ENCODE measurements at regions not wholly inside any gene's neighbourhood (a gene's known extent, or its start where the extent isn't known, plus 50 kb on each side); places are given as distances from the start of the nearest gene placed in this dataset.

DNA sequence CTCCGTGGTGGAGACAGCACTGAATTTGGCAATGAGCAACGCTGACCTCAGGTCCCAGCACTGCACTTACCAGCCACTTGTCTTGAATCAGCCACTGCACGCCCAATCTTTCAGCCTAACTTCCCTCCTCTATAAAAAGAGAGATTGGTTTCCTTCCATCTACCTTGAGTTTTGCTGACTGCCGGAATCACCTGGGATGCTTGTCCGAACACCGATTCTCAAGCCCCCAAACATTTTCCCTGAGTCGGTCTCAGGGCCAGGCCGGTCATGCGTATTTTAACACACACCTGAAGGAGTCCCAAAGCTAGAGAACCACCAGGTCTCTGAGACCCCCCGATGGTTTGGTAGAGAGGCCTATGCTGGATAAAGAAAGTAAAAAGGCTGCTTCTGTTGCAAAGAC, 131.5 kb downstream of the SPATA19 start:
- Histone ChIP-seq H3K4me1 (ENCODE audit: control insufficient read depth in 3 of 3, insufficient read depth in 3 of 3, low read length in 3 of 3) (no peaks in the 10 kb centered on the region), H3K36me3 (ENCODE audit: control insufficient read depth in 3 of 3, insufficient read depth in 3 of 3, low read length in 3 of 3) (no peaks in the 10 kb centered on the region), H3K27ac (ENCODE audit: low read depth, low read length) (no peak overlapping the region), H3K27me3 (ENCODE audit: control insufficient read depth in 3 of 3, insufficient read depth in 3 of 3, low read length in 3 of 3) (peaks cover 0 to 29% (median 12%) of the 10 kb centered on the region in 3 donors), H3K4me3 (ENCODE audit: low read length in 3 of 3) (no peak overlapping the region), H3K9me3 (ENCODE audit: control insufficient read depth in 3 of 3, low read length in 3 of 3) (peaks cover 0 to 2% (median 0%) of the 10 kb centered on the region in 3 donors), H3K9ac (ENCODE audit: low read depth in 1 of 3, low read length in 3 of 3) (no peak overlapping the region)

DNA sequence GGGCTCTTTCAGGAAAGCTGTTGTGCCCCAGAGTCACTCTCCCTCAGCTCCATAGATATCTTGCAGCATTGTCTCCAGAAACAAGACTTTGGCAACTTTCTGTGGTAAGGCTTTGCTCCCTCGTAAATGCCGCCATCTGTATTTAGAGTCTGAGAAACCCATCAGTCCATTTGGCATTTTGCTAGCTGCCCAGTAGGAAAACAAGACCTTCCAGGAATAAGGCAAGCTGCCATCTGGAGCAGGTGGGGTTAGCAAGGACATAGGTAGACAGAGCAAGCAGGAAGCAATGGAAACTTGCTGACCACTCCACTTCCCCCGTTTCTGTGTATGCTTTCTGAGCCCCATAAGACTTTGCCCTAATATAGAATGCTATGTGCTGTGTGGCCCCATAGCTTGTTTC, 131.9 kb downstream of the SPATA19 start:
- H3K9me3 ChIP-seq (ENCODE audit: control insufficient read depth in 3 of 3, low read length in 3 of 3): peaks cover 0 to 2% (median 0%) of the 10 kb centered on the region in 3 donors
- no peak overlapping the region for H3K27ac ChIP-seq (ENCODE audit: low read depth, low read length)
- no peaks in the 10 kb centered on the region for H3K36me3 ChIP-seq (ENCODE audit: control insufficient read depth in 3 of 3, insufficient read depth in 3 of 3, low read length in 3 of 3)
- H3K4me1 ChIP-seq (ENCODE audit: control insufficient read depth in 3 of 3, insufficient read depth in 3 of 3, low read length in 3 of 3): no peaks in the 10 kb centered on the region
- H3K4me3 ChIP-seq (ENCODE audit: low read length in 3 of 3): no peak overlapping the region
- H3K9ac ChIP-seq (ENCODE audit: low read depth in 1 of 3, low read length in 3 of 3): no peak overlapping the region
- H3K27me3 ChIP-seq (ENCODE audit: control insufficient read depth in 3 of 3, insufficient read depth in 3 of 3, low read length in 3 of 3): peaks cover 0 to 29% (median 12%) of the 10 kb centered on the region in 3 donors

DNA sequence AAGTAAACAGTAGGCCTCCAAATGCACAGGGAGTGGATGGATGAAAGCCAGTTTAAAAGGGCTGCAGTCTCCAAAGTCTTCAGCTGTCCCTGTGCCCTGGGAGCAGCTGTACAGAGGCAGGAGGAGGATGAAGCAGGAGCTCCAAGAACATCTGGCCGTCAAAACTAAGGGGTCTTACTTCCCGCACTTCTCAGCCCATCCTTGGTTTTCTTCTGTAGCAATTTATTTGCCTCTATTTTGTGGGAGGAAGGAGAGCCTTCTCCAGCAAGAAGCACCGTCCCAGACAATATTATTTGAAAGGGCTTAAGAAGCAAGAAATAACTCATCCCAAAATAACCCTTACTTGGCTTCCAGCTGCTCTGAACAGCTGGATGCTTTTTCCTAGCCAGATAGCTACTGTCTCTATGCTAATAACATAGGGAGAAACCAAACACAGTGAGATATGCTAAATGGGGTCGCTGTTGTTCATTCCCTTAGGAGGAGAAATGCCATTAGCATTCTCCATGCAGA, 133.2 kb downstream of the SPATA19 start:
- H3K9me3 ChIP-seq (ENCODE audit: control insufficient read depth in 3 of 3, low read length in 3 of 3): peaks cover 0 to 4% (median 2%) of the 10 kb centered on the region in 3 donors
- no peak overlapping the region for H3K27ac ChIP-seq (ENCODE audit: low read depth, low read length)
- H3K36me3 ChIP-seq (ENCODE audit: control insufficient read depth in 3 of 3, insufficient read depth in 3 of 3, low read length in 3 of 3): no peaks in the 10 kb centered on the region
- H3K4me1 ChIP-seq (ENCODE audit: control insufficient read depth in 3 of 3, insufficient read depth in 3 of 3, low read length in 3 of 3): no peaks in the 10 kb centered on the region
- H3K9ac ChIP-seq (ENCODE audit: low read depth in 1 of 3, low read length in 3 of 3): no peak overlapping the region
- peaks cover 0 to 23% (median 11%) of the 10 kb centered on the region in 3 donors for H3K27me3 ChIP-seq (ENCODE audit: control insufficient read depth in 3 of 3, insufficient read depth in 3 of 3, low read length in 3 of 3)
- no peak overlapping the region for H3K4me3 ChIP-seq (ENCODE audit: low read length in 3 of 3)

DNA sequence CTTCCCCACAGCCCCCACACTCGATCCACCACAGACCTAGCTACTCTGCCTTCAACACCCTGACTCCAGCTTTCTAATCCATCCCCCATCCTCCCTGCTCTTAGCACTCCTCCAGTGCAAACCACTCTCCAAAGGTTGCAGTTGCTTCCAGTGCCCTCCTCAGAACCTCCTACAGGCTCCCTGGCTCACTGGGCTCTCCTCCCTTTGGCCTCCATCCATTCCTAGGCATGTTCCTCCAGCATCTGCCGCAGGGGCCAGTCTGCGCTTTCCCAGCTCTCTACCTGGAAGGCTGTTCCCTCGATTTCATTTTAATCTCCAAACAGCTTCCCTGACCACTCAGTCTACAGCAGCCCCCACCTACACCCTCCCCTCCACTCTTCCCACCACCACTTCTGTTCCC, 133.8 kb downstream of the SPATA19 start:
- Histone ChIP-seq H3K4me1 (ENCODE audit: control insufficient read depth in 3 of 3, insufficient read depth in 3 of 3, low read length in 3 of 3) (no peaks in the 10 kb centered on the region), H3K27ac (ENCODE audit: low read depth, low read length) (no peak overlapping the region), H3K9me3 (ENCODE audit: control insufficient read depth in 3 of 3, low read length in 3 of 3) (peaks cover 0 to 8% (median 2%) of the 10 kb centered on the region in 3 donors), H3K36me3 (ENCODE audit: control insufficient read depth in 3 of 3, insufficient read depth in 3 of 3, low read length in 3 of 3) (no peaks in the 10 kb centered on the region), H3K9ac (ENCODE audit: low read depth in 1 of 3, low read length in 3 of 3) (no peak overlapping the region), H3K4me3 (ENCODE audit: low read length in 3 of 3) (no peak overlapping the region), H3K27me3 (ENCODE audit: control insufficient read depth in 3 of 3, insufficient read depth in 3 of 3, low read length in 3 of 3) (peaks cover 0 to 22% (median 9%) of the 10 kb centered on the region in 3 donors)

DNA sequence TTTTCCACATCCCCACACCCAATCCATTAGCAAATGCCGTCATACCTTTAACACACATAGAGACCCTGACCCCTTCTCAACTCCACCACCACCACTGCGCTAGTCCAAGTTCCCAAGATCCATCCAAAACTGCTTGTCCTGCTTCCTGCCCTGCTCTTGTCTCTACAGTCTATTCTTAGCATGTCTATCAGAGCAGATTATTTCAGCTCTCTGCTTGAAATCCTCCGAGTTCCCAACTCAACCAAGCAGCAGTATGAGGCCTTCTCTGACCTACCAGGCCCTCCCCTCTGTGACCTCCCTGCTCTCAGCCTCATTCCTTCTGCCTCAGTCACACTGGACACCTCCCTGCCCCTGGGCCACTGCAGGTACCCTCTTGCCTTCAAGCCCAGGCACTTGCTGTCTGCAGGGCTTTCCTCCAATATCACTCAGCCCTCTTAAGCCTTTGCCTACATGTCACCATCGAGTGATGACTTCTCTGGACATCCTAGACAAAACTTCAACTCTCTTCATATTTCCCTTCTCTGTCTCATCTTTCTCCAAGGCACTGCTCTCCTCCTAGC, 134.6 kb downstream of the SPATA19 start:
- Histone ChIP-seq H3K4me1 (ENCODE audit: control insufficient read depth in 3 of 3, insufficient read depth in 3 of 3, low read length in 3 of 3) (no peaks in the 10 kb centered on the region), H3K36me3 (ENCODE audit: control insufficient read depth in 3 of 3, insufficient read depth in 3 of 3, low read length in 3 of 3) (no peaks in the 10 kb centered on the region), H3K4me3 (ENCODE audit: low read length in 3 of 3) (no peak overlapping the region), H3K9me3 (ENCODE audit: control insufficient read depth in 3 of 3, low read length in 3 of 3) (peaks cover 0 to 8% (median 2%) of the 10 kb centered on the region in 3 donors), H3K27ac (ENCODE audit: low read depth, low read length) (no peak overlapping the region), H3K9ac (ENCODE audit: low read depth in 1 of 3, low read length in 3 of 3) (no peak overlapping the region), H3K27me3 (ENCODE audit: control insufficient read depth in 3 of 3, insufficient read depth in 3 of 3, low read length in 3 of 3) (peaks cover 0 to 18% (median 9%) of the 10 kb centered on the region in 3 donors)

DNA sequence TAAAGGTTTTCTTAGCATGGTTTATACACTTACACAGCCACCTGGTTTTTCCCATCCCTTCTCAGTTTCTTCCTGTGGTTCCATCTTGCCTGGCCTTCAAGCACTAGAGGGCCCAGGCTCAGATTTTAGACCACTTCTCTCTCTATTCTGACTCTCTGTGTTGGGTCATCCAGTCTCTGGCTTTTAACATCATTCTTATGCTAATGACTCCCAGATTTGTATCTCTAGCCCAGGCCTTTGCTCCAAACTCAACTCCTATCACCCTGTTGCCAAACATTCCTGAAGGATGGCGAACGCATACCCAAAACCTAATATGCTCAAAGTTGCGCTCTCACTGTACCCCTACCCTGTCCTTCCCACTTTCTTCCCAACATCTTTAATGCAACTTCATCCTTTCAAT, 135.1 kb downstream of the SPATA19 start:
- H3K36me3 ChIP-seq (ENCODE audit: control insufficient read depth in 3 of 3, insufficient read depth in 3 of 3, low read length in 3 of 3): no peaks in the 10 kb centered on the region
- no peak overlapping the region for H3K27ac ChIP-seq (ENCODE audit: low read depth, low read length)
- no peaks in the 10 kb centered on the region for H3K4me1 ChIP-seq (ENCODE audit: control insufficient read depth in 3 of 3, insufficient read depth in 3 of 3, low read length in 3 of 3)
- peaks cover 0 to 8% (median 2%) of the 10 kb centered on the region in 3 donors for H3K9me3 ChIP-seq (ENCODE audit: control insufficient read depth in 3 of 3, low read length in 3 of 3)
- H3K9ac ChIP-seq (ENCODE audit: low read depth in 1 of 3, low read length in 3 of 3): no peak overlapping the region
- H3K27me3 ChIP-seq (ENCODE audit: control insufficient read depth in 3 of 3, insufficient read depth in 3 of 3, low read length in 3 of 3): peaks cover 0 to 13% (median 4%) of the 10 kb centered on the region in 3 donors
- H3K4me3 ChIP-seq (ENCODE audit: low read length in 3 of 3): no peak overlapping the region

DNA sequence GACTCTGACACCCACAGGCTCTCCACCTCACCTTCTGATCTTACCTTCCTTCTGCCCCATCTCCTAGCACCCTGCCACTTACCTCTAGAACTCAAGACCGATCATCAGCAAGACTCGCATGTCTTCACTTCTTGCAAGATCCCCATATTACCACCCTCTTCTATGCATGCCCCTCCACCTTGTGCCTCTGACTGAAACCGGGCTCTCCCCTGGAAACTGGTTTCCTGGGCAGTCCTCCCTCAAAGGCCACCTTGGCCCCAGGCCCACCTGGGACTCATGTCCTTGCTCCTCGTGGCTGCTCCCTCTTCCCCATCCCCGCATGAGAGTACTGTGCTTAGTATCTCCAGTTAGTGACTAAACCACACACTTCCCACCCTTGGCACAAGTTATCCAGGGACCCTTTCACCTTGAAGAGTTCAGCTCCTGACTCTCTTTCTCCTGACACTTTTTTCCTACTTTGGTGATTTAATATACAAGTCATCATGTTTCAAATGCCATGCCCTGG, 136.7 kb downstream of the SPATA19 start:
- Histone ChIP-seq H3K27me3 (ENCODE audit: control insufficient read depth in 3 of 3, insufficient read depth in 3 of 3, low read length in 3 of 3) (peaks cover 0 to 2% (median 0%) of the 10 kb centered on the region in 3 donors), H3K4me3 (ENCODE audit: low read length in 3 of 3) (no peak overlapping the region), H3K9me3 (ENCODE audit: control insufficient read depth in 3 of 3, low read length in 3 of 3) (peaks cover 0 to 8% (median 0%) of the 10 kb centered on the region in 3 donors), H3K27ac (ENCODE audit: low read depth, low read length) (no peak overlapping the region), H3K9ac (ENCODE audit: low read depth in 1 of 3, low read length in 3 of 3) (no peak overlapping the region), H3K4me1 (ENCODE audit: control insufficient read depth in 3 of 3, insufficient read depth in 3 of 3, low read length in 3 of 3) (no peaks in the 10 kb centered on the region), H3K36me3 (ENCODE audit: control insufficient read depth in 3 of 3, insufficient read depth in 3 of 3, low read length in 3 of 3) (no peaks in the 10 kb centered on the region)

DNA sequence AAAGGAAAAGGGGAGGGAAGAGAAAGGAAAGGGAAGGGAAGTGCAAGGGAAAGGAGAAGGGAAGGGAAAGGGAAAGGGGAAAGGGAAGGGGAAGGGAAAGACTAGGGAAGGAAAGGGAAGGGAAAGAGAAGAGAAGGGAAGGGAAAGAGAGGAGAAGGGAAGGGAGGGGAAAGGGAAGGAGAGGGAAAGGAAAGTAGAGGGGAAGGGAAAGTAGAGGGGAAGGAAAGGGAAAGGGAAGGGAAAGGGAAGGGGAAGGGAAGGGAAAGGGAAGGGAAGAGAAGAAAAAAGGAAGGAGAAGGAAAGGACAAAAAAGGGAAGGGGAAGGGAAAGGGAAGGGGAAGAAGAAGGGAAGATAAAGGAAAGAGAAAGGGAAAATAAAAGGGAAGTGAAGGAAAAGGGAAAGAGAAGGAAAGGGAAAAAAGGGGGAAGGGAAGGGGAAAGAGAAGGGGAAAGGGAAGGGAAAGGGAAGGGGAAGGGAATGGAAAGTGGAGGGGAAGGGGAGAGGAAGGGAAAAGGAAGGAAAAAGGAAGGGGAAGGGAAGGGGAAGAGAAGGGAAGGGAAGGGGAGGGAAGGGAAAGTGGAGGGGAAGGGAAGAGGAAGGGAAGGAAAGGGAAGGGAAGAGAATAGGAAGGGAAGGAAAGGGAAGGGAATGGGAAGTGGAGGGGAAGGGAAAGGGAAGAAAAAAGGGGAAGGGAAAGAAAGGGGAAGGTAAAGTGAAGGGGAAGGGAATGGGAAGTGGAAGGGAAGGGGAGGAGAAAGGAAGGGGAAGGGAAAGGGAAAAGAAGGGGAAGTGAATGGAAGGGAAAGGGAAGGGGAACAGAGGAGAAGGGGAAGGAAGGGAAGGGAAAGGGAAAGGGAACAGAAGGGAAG, 138.2 kb downstream of the SPATA19 start:
- Histone ChIP-seq H3K4me1 (ENCODE audit: control insufficient read depth in 3 of 3, insufficient read depth in 3 of 3, low read length in 3 of 3) (no peaks in the 10 kb centered on the region), H3K27me3 (ENCODE audit: control insufficient read depth in 3 of 3, insufficient read depth in 3 of 3, low read length in 3 of 3) (peaks cover 0 to 2% (median 0%) of the 10 kb centered on the region in 3 donors), H3K27ac (ENCODE audit: low read depth, low read length) (no peak overlapping the region), H3K9ac (ENCODE audit: low read depth in 1 of 3, low read length in 3 of 3) (no peak overlapping the region), H3K36me3 (ENCODE audit: control insufficient read depth in 3 of 3, insufficient read depth in 3 of 3, low read length in 3 of 3) (no peaks in the 10 kb centered on the region), H3K4me3 (ENCODE audit: low read length in 3 of 3) (no peak overlapping the region), H3K9me3 (ENCODE audit: control insufficient read depth in 3 of 3, low read length in 3 of 3) (peaks cover 0 to 8% (median 0%) of the 10 kb centered on the region in 3 donors)

DNA sequence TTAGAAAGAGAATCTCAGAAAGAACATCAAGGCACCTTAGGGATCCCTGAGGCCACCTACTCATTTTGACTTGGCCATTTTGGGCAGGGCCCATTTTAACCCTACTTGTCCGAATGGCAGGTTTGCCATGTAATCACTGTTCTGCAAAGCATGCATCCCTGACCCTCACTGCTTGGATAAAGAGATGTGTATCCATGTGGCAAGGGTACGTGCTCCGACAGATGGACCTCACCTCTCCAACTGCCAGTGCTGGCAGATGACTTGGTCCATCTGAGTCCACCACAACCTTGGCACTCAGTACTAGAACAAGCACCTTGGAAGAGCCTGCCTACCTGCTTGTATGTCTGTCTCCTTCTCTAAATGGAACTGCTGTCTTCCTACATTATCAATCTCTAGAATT, 139.4 kb downstream of the SPATA19 start:
- peaks cover 0 to 5% (median 0%) of the 10 kb centered on the region in 3 donors for H3K27me3 ChIP-seq (ENCODE audit: control insufficient read depth in 3 of 3, insufficient read depth in 3 of 3, low read length in 3 of 3)
- H3K4me1 ChIP-seq (ENCODE audit: control insufficient read depth in 3 of 3, insufficient read depth in 3 of 3, low read length in 3 of 3): no peaks in the 10 kb centered on the region
- H3K36me3 ChIP-seq (ENCODE audit: control insufficient read depth in 3 of 3, insufficient read depth in 3 of 3, low read length in 3 of 3): no peaks in the 10 kb centered on the region
- no peak overlapping the region for H3K9ac ChIP-seq (ENCODE audit: low read depth in 1 of 3, low read length in 3 of 3)
- no peak overlapping the region for H3K4me3 ChIP-seq (ENCODE audit: low read length in 3 of 3)
- no peak overlapping the region for H3K27ac ChIP-seq (ENCODE audit: low read depth, low read length)
- peaks cover 0 to 8% (median 0%) of the 10 kb centered on the region in 3 donors for H3K9me3 ChIP-seq (ENCODE audit: control insufficient read depth in 3 of 3, low read length in 3 of 3)

Data from skeletal muscle tissue (tissue), 3 donors.